GM19025 (cell line): ENCODE measurements at regions not wholly inside any gene's neighbourhood (a gene's known extent, or its start where the extent isn't known, plus 50 kb on each side); places are given as distances from the start of the nearest gene placed in this dataset.

Source experiments
- ATAC-seq: cut with Tn5 transposase; IDR thresholded peaks from one replicate; pipeline ENCODE4 v1.9.1; 2021; ENCODE audit warnings: mild to moderate bottlenecking, low read depth, moderate library complexity; ENCODE audit not compliant: unreplicated experiment

DNA sequence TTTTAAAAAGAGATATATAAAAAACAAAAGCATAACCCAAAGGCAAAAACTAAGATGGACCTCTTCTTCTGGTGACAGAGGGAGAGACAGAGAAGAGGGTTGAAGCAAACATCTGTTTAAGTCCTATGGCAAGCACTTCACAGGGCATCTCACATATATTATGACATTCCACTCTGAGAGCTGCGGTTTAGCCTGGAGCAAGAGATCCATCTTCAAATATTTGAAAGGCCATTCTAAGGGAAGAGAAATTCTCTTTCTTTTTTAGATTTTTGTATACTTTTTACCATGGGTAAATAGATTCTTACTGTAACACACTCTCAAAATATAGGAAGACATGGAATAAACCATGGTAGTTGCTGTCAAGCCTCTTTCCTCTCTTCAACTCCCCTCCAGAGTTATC is 204.1 kb downstream of the GXYLT1 start:
- ATAC-seq, result no peak

DNA sequence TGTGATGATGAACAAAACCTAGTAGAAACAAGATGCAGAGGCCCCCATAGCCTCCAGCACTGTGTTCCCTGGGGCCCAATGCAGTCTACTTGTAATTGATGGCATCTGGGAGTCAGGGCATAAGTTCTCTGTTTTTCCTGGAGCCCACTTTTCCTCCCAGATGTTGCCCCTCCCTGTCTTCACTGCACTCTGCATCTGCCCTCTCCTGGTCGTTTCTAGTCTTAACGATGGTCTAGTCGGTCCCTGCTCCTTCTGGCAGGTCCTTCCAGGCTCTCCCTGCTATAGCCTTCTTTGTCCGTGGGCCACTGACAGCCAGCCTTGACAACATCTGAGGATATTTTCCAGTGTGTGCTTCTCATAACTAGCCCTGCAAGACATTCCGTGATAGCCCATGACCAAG is 208.3 kb downstream of the GXYLT1 start:
- no peak for ATAC-seq

DNA sequence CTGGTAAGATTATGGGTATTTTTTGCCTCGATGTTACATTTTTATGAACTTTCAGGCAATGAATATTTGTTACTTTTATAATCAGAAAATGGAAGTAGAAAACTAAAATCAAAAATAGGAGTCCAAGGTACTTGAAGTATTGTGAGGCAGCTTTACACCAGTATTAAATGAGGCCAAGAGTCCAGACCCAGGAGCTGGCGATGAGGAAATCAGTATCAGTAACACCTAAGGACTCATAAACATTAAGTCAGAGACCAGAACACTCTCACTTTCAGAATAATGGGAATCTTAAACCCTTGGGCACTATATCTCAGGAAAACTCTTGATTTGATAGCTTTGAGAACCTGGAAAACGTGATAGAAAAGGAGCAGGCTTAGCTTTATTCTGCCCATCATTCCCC is 208.8 kb downstream of the GXYLT1 start:
- no peak for ATAC-seq

DNA sequence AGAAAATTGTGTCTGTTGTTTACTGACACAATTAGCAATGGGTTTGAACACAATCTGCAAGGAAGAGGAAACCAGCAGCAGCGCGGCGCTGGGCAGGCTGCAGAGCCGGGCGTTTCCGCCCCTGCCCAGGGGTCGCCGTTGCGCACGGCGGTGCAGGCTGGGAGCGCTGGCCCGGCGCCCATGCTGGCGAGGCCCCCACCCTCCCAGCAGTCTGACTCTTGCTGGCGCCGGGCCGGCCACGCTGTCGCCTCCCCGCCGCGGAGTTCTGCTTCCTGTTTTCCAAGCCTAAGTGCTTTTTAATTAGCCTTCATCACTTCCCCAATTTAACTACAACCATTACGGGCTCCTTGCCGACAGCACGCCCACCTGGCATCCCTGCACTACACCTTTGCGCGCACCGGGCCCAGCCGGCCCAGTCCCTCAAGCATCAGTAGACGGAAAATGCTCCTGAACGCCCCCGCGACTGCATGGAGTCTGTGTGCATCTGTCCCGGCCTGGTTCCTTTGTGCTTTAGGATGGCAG is 212.1 kb downstream of the GXYLT1 start:
- no peak for ATAC-seq

DNA sequence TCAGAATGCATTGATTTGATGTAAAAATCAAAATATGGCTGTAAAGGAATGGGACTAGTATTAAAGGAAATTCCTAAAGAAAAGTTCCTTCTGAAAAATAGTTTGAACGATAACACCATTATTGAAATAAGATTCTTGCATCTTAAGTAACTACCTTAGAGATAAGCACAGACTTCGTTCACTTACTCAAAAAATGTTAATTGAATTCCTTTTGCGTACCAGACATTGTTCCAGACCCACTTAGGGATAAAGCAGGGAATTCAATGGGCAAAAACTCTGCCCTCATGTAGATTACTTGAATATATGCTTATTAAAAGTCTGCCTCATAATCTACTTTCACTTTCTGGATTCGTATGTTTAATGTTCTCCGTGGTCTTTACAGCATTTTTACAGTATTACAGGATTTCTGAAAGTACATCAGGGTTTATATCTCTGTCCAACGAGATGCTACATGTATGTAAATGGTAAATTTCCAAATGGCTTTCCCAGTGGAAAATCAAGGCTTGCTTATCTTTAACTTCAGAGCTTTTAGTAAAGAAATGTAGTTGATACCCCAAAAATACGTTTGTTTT is 213.7 kb downstream of the GXYLT1 start:
- no peak for ATAC-seq

DNA sequence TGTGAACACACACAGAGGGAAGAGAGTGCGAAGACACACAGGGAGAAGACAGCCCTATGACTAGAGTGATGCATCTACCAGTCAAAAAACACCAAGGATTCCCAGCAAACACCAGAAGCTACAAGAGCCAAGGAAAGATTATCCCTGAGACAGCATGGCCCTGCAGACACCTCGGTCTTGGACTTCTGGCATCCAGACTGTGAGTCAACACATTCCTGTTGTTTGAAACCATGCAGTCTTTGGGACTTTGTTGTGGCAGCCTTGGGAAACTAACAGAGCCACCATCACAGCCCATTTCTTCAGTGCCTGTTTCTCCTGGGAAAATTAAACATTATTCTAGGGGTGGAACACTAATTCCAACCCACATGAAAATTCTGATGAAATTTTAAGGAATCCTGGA is 220.6 kb downstream of the GXYLT1 start:
- ATAC-seq, result no peak

DNA sequence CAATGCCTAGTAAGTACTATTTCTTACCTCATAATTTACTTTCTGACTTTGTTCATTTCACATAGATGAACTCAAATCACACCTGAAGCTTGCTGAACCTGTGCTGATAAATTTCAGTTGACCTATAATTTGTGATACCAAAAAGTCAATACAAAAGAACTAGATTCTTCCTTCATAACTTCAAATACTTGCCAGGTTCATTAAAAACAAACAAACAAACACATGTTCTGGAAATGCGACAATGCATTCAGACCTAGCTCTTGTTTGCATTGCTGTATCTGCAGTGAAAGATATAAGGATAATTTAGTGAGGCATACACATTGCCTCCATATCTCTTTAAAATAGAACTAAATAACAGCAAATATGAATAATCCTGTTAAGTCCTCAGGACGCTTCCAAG is 221.3 kb downstream of the GXYLT1 start:
- ATAC-seq, result no peak

DNA sequence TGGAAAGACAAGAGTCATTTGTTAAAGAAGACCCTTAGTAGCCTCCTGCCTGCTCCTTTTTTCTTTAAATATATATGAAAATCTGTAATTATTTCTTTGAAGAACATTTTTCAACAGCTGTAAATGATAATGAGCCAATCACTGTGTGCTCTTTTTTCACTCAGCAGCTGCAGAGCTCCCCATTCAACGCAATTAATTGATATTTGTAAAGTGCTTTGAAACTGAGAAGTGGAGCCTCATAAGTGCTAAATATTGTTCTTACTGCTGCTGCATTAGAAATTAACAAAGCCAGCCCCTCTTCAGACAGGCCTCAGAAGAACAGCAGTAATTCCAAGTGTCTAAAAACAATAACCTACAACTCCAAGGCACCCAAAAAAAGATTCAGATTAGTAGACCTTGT is 224.3 kb downstream of the GXYLT1 start:
- ATAC-seq, result no peak

DNA sequence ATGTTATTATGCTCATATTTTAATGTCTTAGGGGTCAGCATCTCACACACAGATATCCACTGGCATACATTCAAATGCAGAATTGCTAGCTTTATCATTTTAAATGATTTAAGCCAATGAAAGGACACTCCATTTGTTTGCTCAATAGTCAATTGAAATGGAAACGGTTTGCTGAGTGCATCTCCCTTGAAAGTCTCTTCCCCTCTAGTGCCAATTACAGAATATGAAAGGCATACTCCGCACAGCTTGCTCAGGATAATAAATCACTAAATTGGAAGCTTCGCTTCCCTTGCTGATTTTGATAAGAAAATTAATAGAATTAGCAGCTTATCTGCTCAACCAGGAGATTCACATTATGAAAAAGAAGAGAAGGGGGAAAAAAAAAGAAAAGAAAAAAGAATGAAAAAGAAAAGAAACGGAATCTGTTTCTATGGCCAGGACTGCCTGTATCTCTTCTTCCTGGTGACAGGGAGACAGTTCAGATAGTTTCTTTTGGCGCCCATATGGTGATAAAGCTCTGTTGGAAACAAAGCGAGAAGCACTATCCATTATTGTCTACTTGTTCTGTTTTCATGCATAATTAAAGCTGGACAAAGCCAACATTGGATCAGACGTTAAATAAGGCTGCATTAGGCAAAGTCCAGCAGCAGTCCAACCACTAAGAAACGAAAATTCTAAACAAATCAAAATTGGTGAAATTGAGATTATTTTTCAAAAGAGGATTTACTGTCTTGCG is 225.0 kb downstream of the GXYLT1 start:
- ATAC-seq, result no peak

DNA sequence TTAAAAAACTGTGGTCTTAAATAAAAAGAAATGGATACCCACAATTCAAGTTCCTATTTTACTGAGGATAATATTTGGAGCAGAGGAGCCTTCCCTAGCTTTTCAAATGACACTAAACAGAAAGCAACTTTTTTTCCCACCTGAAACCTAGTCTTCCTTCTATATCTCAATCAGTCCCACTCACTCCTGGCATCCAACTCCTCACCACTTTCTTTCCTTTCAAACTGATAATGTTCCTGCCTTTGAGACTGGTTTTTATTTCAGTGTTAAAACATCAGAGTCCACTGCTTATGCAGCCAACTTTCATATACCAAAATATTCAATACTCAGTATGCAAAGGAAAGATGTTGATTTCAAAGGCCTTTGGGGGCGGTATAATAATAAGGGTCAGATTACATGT is 225.6 kb downstream of the GXYLT1 start:
- no peak for ATAC-seq

DNA sequence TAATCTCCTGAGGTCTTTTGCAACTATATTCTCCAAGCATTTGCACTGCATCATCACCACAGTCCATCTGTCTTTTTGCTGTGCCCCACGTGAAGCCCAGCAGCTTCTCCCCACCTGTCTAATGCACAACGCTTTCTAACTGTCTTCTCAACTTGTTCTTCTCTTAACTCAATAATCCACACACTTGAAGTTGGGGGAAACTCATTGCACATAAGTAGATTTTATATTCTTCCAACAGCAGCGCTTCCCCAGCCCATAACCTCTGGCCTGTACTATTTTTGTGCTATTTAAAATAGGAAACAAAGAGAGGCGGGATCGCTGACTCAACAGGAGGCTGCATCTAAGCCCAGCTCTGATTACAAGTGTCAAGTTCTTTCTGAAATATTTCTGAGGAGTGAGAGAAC is 226.7 kb downstream of the GXYLT1 start:
- ATAC-seq, result no peak

DNA sequence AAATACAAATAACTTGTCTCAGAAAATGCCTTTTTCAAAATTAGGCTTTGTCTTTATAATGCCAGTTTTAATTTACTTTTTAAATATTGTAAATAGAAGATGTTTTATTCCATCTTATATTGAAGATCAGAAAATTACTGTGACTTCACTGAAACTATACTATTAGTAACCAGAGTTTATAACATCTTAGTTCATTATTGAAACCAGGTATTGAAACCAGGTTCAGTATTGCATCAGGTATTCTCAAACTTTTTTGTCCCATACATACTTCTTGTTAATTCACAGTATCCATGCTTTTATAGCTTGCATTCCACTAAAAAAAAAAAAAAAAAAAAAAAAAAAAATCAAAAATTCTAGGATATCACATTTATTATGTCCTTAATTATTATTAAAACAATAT is 227.5 kb downstream of the GXYLT1 start:
- ATAC-seq, result no peak

DNA sequence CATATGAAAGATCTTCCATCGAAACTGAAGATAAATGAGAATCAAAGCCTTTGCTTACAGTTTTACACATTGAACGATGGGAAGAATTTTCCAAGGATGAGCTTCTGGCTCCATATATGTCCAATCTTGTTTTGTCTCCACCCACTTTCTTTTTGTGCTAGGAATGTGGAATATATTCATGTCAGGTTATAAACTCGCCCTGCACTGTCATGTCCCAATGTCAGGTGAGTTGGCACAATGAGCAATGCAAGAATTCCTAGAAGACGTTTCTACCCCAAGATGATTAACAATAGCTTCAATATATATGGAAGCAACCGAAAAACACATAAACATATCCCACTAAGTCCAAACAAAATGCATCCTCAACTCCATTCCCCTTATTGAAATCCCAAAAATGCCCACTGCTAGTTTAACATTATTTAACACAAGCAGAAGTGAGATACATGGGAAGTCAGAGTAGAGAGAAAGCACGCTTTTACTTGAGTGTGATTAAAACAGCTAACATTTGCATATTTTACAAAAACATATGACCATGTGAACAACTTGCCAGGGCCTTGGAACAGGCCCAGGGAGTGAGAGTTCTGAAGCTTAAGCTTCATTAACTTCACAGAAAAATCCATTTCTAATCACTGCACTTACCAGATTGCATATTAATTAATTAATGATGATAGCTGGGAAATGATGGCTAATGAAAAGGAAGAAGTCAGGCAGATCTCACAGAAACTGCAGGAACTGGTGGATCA is 233.9 kb downstream of the GXYLT1 start:
- ATAC-seq, result no peak

DNA sequence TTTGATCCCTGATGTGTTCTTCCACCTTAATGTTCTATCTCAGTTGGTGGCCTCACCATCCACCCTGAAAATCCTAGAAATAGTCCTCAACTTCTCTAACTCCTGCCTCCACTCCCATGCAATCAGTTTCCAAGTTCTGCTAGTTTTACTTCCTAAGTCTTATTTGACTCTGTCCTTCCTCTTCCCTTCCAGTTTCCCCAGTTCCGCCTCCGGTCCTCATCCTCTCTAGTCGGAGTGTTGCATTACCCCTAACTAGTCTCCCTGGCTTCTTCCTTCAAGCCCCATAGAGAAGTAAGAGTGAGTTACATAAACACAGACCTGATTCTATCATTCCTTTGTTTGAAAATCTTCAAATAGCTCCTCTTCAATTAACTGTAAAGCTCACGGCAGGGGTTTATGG is 236.5 kb downstream of the GXYLT1 start:
- no peak for ATAC-seq

DNA sequence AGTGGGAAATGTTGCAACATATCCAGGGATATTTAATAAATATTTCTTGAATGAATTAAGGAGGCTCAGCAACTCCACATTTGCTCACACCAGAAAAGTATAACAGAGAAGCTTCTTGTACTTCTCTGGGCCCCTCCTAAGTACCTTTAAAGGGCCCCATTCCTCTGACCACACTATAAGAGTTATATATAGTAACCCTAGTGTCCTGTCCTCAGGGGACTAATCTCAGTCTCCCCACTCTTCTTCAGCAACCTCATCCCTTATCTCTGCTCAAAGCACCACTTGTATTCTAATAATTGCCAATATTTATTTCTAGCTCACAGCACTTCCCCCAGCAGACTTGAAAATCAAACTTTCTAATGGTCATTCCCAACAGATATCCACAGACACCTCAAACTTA is 237.1 kb downstream of the GXYLT1 start:
- no peak for ATAC-seq

DNA sequence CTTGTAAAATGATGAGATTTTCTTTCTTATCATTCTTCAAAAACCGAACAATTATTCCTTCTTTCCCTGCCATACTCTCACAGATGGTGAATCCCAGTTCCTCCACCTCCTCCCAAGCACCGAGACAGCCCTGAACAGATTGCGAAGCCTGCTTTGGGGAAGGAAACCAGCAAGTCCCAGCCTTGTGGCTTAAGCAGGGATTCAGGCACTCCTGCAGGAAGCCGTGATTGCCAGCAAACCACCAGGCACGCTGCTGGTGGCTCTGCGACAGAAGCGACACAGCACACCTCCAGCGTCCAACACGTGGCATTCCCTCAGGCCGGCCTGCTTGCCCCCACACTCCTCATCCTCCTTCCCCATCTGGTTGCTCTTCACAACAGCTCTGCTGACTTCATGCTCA is 237.7 kb downstream of the GXYLT1 start:
- ATAC-seq, result no peak

DNA sequence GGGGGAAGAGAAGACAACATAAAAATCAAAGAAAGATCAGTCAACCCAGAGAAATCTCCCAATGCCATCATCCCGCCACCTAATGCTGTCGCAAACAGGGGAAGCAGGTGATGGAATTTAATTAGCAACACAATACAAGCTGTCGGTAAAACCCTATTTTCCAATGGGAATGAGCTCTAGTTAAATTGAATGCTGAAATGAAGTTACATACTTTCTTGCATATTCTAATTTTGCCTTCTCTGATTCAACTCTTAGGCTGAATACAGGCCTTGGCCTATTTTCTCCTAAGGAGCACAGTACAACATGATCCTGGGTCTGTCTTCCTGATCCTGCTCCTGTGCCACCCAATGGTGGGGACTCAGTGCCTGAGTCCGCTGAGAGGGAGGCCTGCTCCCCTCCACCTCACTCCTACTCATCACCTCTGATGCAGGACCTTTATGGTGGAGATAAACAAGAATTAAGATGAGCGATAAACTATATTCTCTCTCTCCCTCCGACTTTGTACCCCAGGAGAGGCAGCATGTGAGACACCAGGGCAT is 238.8 kb downstream of the GXYLT1 start:
- ATAC-seq, result no peak

DNA sequence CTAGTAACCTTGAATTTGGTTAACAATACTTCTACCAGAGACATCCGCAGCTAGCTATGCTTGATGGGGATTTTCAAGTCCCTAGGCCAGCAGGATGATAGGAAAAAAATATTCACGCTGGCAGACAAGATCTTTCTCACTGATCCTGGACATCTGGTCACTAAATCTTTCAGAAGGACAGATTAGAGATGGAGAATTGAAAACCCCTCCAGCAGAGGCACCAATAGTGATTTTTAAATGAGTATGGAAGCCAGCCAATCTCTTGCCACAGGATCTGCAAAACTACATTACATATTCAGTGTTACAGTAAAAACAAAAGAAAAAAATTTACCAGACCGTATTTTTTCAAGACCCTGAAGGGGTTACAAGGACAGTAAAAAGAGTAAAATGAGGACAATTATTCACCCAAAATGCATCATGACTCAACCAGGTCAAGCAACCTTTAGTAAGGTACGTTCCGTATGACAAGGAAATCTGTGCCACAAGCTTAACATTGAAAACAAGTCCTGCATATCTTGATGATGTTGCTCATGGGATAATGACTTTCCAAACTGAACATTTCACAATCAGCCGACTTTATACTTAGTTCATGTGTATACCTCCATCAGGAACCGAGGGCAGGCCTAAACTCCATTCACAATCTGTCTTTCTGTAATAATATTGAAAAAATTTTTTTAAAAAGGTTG is 239.5 kb downstream of the GXYLT1 start:
- ATAC-seq, result no peak

DNA sequence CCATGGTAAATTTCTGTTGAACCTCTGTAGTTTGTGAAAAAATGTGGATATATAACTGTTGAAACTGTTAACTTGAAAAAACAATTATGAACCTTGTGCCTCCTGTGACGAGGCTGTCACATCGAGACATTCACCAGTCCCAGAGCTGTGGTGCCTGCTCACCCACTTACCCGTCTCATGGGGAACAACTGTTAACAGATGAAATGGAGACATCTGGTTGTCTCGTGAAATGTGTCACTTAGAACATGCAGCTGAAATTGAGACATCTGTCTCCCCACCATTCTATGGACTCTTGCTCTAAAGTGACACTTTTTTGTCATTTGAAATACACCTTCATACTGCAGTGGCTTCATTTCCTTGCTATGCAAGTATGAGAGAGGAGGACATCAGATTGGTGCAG is 240.6 kb downstream of the GXYLT1 start:
- ATAC-seq, result no peak

DNA sequence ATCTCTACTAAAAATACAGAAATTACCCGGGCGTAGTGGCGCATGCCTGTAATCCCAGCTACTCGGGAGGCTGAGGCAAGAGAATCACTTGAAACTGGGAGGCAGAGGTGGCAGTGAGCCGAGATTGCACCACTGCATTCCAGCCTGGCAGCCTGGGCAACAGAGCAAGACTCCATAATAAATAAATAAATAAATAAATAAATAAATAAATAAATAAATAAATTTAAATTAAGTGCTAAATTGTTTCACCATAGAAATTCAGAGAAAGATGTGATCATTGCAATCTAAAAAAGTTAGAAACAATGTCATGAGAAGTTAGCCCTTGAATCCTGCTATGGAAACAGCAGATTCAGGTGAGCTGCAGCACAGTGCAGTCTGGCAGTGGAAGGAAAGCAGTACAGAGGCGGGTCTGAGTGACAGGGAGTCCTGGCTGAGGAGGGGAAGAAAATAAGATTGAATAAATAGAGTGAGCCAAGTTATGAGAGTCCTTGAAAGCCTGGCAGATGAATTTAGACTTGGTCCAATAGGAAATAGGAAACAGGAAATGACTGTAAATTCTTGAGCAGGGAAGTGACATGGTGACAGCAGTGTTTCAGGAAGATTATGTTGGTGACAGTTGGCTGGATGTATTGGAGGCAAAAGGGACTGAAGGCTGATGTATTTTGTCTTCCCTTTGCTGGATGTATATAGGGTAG is 241.5 kb downstream of the GXYLT1 start:
- no peak for ATAC-seq
